Panc1 (cell line): ENCODE measurements at regions not wholly inside any gene's neighbourhood (a gene's known extent, or its start where the extent isn't known, plus 50 kb on each side); places are given as distances from the start of the nearest gene placed in this dataset.
"Not testable (repeated sequence)": the region's sequence is repeated elsewhere in the genome, so short reads cannot be mapped to it uniquely, and the experiment has no call there.

ENCODE experiments used
- ATAC-seq: fragments of 200-7000 bp; cut with Tn5 transposase; 2 replicates; pipeline ENCODE4 v1.9.1; 2020; ENCODE audit warnings: mild to moderate bottlenecking, moderate library complexity
- BruUV-seq: library from RNA; stranded (reverse); fragments of 400-500 nt; replicated peaks from 2 replicates; lab custom pipeline; 2021; lab: Mats Ljungman, UMichigan
- CTCF ChIA-PET: fragments of 300-600 bp; sonication (Branson Sonifier 250); formaldehyde crosslinking; loops from one replicate; lab custom pipeline; 2022; ENCODE audit warnings: antibody characterized with exemption; lab: Charles Lee
- POLR2A ChIA-PET: fragments of 300-600 bp; sonication (Branson Sonifier 250); formaldehyde crosslinking; loops from one replicate; lab custom pipeline; 2022; ENCODE audit warnings: antibody characterized with exemption; lab: Charles Lee
- DNase-seq: peaks from one replicate; pipeline ENCODE4 v3.0.0-alpha.2; 2010; ENCODE audit warnings: low read depth, low spot score
- H3K27ac ChIP-seq: 2 replicates; pipeline ENCODE4 v1.5.1; 2011; ENCODE audit warnings: mild to moderate bottlenecking, low read length, inconsistent platforms
- H3K27me3 ChIP-seq: fragments of 200-500 bp; sonication (Bioruptor generic); 2 replicates; pipeline ENCODE4 v1.6.0; 2014; ENCODE audit warnings: low read length, inconsistent platforms; ENCODE audit not compliant: control insufficient read depth, insufficient read depth
- H3K36me3 ChIP-seq: fragments of 200-500 bp; sonication (Bioruptor generic); 2 replicates; pipeline ENCODE4 v1.5.1; 2014; ENCODE audit warnings: inconsistent platforms, mild to moderate bottlenecking, low read length, moderate library complexity; ENCODE audit not compliant: control insufficient read depth, insufficient read depth
- H3K4me1 ChIP-seq: 2 replicates; pipeline ENCODE4 v1.5.1; 2011; ENCODE audit warnings: inconsistent platforms, mild to moderate bottlenecking, low read length, moderate library complexity; ENCODE audit not compliant: control insufficient read depth, insufficient read depth
- H3K4me3 ChIP-seq, 2 experiments: 2 replicates each; pipeline ENCODE4 v1.5.1; 2011 to 2012; ENCODE audit warnings: low read depth in 2 of 2, low read length in 2 of 2, mild to moderate bottlenecking in 2 of 2, inconsistent platforms in 1 of 2, moderate library complexity in 1 of 2
- H3K9me3 ChIP-seq: fragments of 200-500 bp; sonication (Bioruptor generic); 2 replicates; pipeline ENCODE4 v1.5.1; 2014; ENCODE audit warnings: low read depth, mild to moderate bottlenecking, inconsistent platforms, low read length, moderate library complexity; ENCODE audit not compliant: control insufficient read depth, insufficient read depth
- CTCF ChIP-seq: fragments of 450-650 bp; IDR thresholded peaks from 2 replicates; pipeline ENCODE4 v1.5.1; 2017; ENCODE audit warnings: mild to moderate bottlenecking
- POLR2AphosphoS5 ChIP-seq: IDR thresholded peaks from 2 replicates; pipeline ENCODE4 v1.6.1; 2012; ENCODE audit warnings: mild to moderate bottlenecking, low read depth, low read length, moderate library complexity
- REST ChIP-seq, 2 experiments: IDR thresholded peaks; 2 replicates each; pipeline ENCODE4 v1.6.1; 2011 to 2012; ENCODE audit warnings: low read depth in 2 of 2, control low read depth in 1 of 2, low read length in 1 of 2, mild to moderate bottlenecking in 1 of 2, moderate library complexity in 1 of 2; ENCODE audit not compliant: insufficient read depth in 1 of 2
- SIN3A ChIP-seq: IDR thresholded peaks from 2 replicates; pipeline ENCODE4 v1.6.1; 2012; ENCODE audit warnings: low read depth, mild to moderate bottlenecking, low read length, moderate library complexity, borderline replicate concordance; ENCODE audit not compliant: insufficient read depth
- TCF7L2 ChIP-seq: IDR thresholded peaks from 2 replicates; pipeline ENCODE4 v1.6.1; 2011; ENCODE audit warnings: mild to moderate bottlenecking, low read depth, low read length, inconsistent platforms
- in situ Hi-C: cut with HindIII; loops from 2 replicates; pipeline ENCODE4 v1.10.0; 2016; ENCODE audit warnings: low sequenced_read_pairs, low pct_unique_long_range_greater_than_20kb
- intact Hi-C: fragments of 100-400 bp; cut with micrococcal nuclease; formaldehyde crosslinking; loops from one replicate; pipeline ENCODE4 v1.10.0; 2022; ENCODE audit not compliant: unreplicated experiment

GRCh38 chr3:185306286-185306685, 52.4 kb upstream of the EHHADH start:
- H3K27ac ChIP-seq, BruUV-seq, ATAC-seq, DNase-seq, H3K4me3 ChIP-seq, H3K36me3 ChIP-seq, in situ Hi-C loops, CTCF ChIA-PET, intact Hi-C loops, H3K4me1 ChIP-seq, POLR2A ChIA-PET, H3K27me3 ChIP-seq: not testable (repeated sequence)
- H3K9me3 ChIP-seq = peaks cover 12% of the 10 kb centered on the region; the same call in 1 of the 2 replicates

- no TSS peak for BruUV-seq
- H3K4me1 ChIP-seq = no peaks in the 10 kb centered on the region
- no peak overlapping the region for H3K4me3 ChIP-seq
- ATAC-seq (no peak), DNase-seq (no peak)
- POLR2A ChIA-PET = no interaction called here
- TF ChIP-seq POLR2AphosphoS5 (no peak), REST (IDR thresholded peaks at IDR 0.05; ENCODE audit: insufficient read depth in 1 of 2, low read depth in 2 of 2, low read length in 1 of 2) (no peak), SIN3A (no peak), CTCF (no peak), TCF7L2 (no peak)
- H3K36me3 ChIP-seq = no peaks in the 10 kb centered on the region
- intact Hi-C loops (no loop called here), in situ Hi-C loops (no loop called here)
- CTCF ChIA-PET = interaction anchor here (0.8 kb wide), 1 partner anchor 18 kb away, joined by 3 read pairs; no protein-coding TSS in a partner anchor
- H3K27me3 ChIP-seq = no peaks in the 10 kb centered on the region
- H3K27ac ChIP-seq = no peak overlapping the region
- H3K9me3 ChIP-seq = peaks cover 12% of the 10 kb centered on the region; the same call in 1 of the 2 replicates
Observed at GRCh38 chr3:185306847-185307246, 53.0 kb upstream of the EHHADH start.

- in situ Hi-C loops (no loop called here), intact Hi-C loops (no loop called here)
Observed at GRCh38 chr3:185308126-185308754, 54.4 kb upstream of the EHHADH start.

More at GRCh38 chr3:185308126-185308754, 54.4 kb upstream of the EHHADH start:
- Histone ChIP-seq H3K4me3 (no peak overlapping the region), H3K27ac (no peak overlapping the region; the same call in 1 of the 2 replicates), H3K36me3 (no peaks in the 10 kb centered on the region), H3K9me3 (peaks cover 12% of the 10 kb centered on the region; the same call in 1 of the 2 replicates), H3K27me3 (no peaks in the 10 kb centered on the region), H3K4me1 (no peaks in the 10 kb centered on the region)
- ChIA-PET CTCF (no interaction called here), POLR2A (interaction anchor here (0.6 kb wide), 1 partner anchor 24 kb away, joined by 14 read pairs; no protein-coding TSS in a partner anchor)
- ATAC-seq = peak; percentile 80
- TF ChIP-seq POLR2AphosphoS5 (no peak), CTCF (peak; percentile 86)
- no TSS peak for BruUV-seq
- DNase-seq = peak; percentile 45
